T-helper 2 cell treated with Interferon-gamma antibody and Interleukin-4, amounts not matched to agents 5 μg/mL and 100 μg/mL, for 36 hours (primary cell): ENCODE measurements at regions not wholly inside any gene's neighbourhood (a gene's known extent, or its start where the extent isn't known, plus 50 kb on each side); places are given as distances from the start of the nearest gene placed in this dataset.
"Not testable (repeated sequence)": the region's sequence is repeated elsewhere in the genome, so short reads cannot be mapped to it uniquely, and the experiment has no call there.

ENCODE experiments used
- DNase-seq: peaks from one replicate; pipeline ENCODE4 v3.0.0; 2021; ENCODE audit warnings: low spot score
- H3K27ac Mint-ChIP-seq: one replicate; pipeline ENCODE4 v1.8.0; 2021; ENCODE audit warnings: mild to moderate bottlenecking, mixed read lengths
- H3K27me3 Mint-ChIP-seq: one replicate; pipeline ENCODE4 v1.8.0; 2021; ENCODE audit warnings: low read depth, mixed read lengths
- H3K36me3 Mint-ChIP-seq: one replicate; pipeline ENCODE4 v1.8.0; 2021; ENCODE audit warnings: low read depth, mixed read lengths
- H3K4me1 Mint-ChIP-seq: one replicate; pipeline ENCODE4 v1.8.0; 2021; ENCODE audit warnings: low read depth, mixed read lengths
- H3K4me3 Mint-ChIP-seq: one replicate; pipeline ENCODE4 v1.8.0; 2022; ENCODE audit warnings: mild to moderate bottlenecking, moderate library complexity, mixed read lengths
- H3K9me3 Mint-ChIP-seq: one replicate; pipeline ENCODE4 v1.8.0; 2021; ENCODE audit warnings: mixed read lengths

GRCh38 chr2:16345231-16345630, 320.4 kb downstream of the CYRIA start:
- not testable (repeated sequence) for H3K4me3 Mint-ChIP-seq, H3K4me1 Mint-ChIP-seq, H3K36me3 Mint-ChIP-seq, H3K27me3 Mint-ChIP-seq, H3K9me3 Mint-ChIP-seq, H3K27ac Mint-ChIP-seq, DNase-seq

- DNase-seq, result no peak
- H3K9me3 Mint-ChIP-seq, result peaks cover 6% of the 10 kb centered on the region
- H3K4me1 Mint-ChIP-seq, result no peaks in the 10 kb centered on the region
- H3K36me3 Mint-ChIP-seq, result no peaks in the 10 kb centered on the region
- no peaks in the 10 kb centered on the region for H3K27me3 Mint-ChIP-seq
- no peak overlapping the region for H3K27ac Mint-ChIP-seq
- no peak overlapping the region for H3K4me3 Mint-ChIP-seq
Measured at GRCh38 chr2:16339206-16339605, 326.4 kb downstream of the CYRIA start.

GRCh38 chr2:16338026-16338425, 327.6 kb downstream of the CYRIA start:
- no peak overlapping the region for H3K27ac Mint-ChIP-seq
- H3K27me3 Mint-ChIP-seq, result no peaks in the 10 kb centered on the region

GRCh38 chr2:16336916-16337315, 328.7 kb downstream of the CYRIA start:
- Mint-ChIP-seq H3K27me3 (no peaks in the 10 kb centered on the region), H3K27ac (no peak overlapping the region), H3K4me3 (no peak overlapping the region), H3K36me3 (no peaks in the 10 kb centered on the region), H3K9me3 (peaks cover 6% of the 10 kb centered on the region), H3K4me1 (no peaks in the 10 kb centered on the region)
- DNase-seq, result no peak

More at GRCh38 chr2:16338026-16338425, 327.6 kb downstream of the CYRIA start:
- Mint-ChIP-seq H3K36me3 (no peaks in the 10 kb centered on the region), H3K9me3 (peaks cover 6% of the 10 kb centered on the region), H3K4me1 (no peaks in the 10 kb centered on the region), H3K4me3 (no peak overlapping the region)
- DNase-seq, result no peak

GRCh38 chr2:16336491-16336890, 329.1 kb downstream of the CYRIA start:
- Mint-ChIP-seq H3K4me3 (no peak overlapping the region), H3K9me3 (peaks cover 6% of the 10 kb centered on the region), H3K36me3 (no peaks in the 10 kb centered on the region), H3K4me1 (no peaks in the 10 kb centered on the region), H3K27me3 (no peaks in the 10 kb centered on the region), H3K27ac (no peak overlapping the region)
- no peak for DNase-seq

GRCh38 chr2:16335947-16336346, 329.7 kb downstream of the CYRIA start:
- Mint-ChIP-seq H3K27me3 (no peaks in the 10 kb centered on the region), H3K4me3 (no peak overlapping the region), H3K27ac (no peak overlapping the region), H3K36me3 (no peaks in the 10 kb centered on the region), H3K9me3 (peaks cover 6% of the 10 kb centered on the region), H3K4me1 (no peaks in the 10 kb centered on the region)
- DNase-seq, result no peak

- Mint-ChIP-seq H3K27me3 (no peaks in the 10 kb centered on the region), H3K4me3 (no peak overlapping the region), H3K9me3 (peaks cover 6% of the 10 kb centered on the region), H3K4me1 (no peaks in the 10 kb centered on the region), H3K27ac (no peak overlapping the region), H3K36me3 (no peaks in the 10 kb centered on the region)
- DNase-seq, result no peak
Measured at GRCh38 chr2:16335604-16335930, 330.1 kb downstream of the CYRIA start.

GRCh38 chr2:16334886-16335603, 330.6 kb downstream of the CYRIA start:
- Mint-ChIP-seq H3K27me3 (no peaks in the 10 kb centered on the region), H3K36me3 (no peaks in the 10 kb centered on the region), H3K27ac (no peak overlapping the region), H3K9me3 (peaks cover 6% of the 10 kb centered on the region), H3K4me1 (no peaks in the 10 kb centered on the region), H3K4me3 (no peak overlapping the region)
- no peak for DNase-seq

GRCh38 chr2:16334366-16334765, 331.3 kb downstream of the CYRIA start:
- no peak overlapping the region for H3K4me3 Mint-ChIP-seq
- H3K36me3 Mint-ChIP-seq, result no peaks in the 10 kb centered on the region
- no peaks in the 10 kb centered on the region for H3K4me1 Mint-ChIP-seq
- H3K27me3 Mint-ChIP-seq, result no peaks in the 10 kb centered on the region
- no peak overlapping the region for H3K27ac Mint-ChIP-seq
- peaks cover under 1% of the 10 kb centered on the region for H3K9me3 Mint-ChIP-seq
- DNase-seq, result no peak

- DNase-seq, result no peak
- Mint-ChIP-seq H3K4me1 (no peaks in the 10 kb centered on the region), H3K4me3 (no peak overlapping the region), H3K27me3 (no peaks in the 10 kb centered on the region), H3K27ac (no peak overlapping the region), H3K36me3 (no peaks in the 10 kb centered on the region), H3K9me3 (no peaks in the 10 kb centered on the region)
Measured at GRCh38 chr2:16333681-16334080, 332.0 kb downstream of the CYRIA start.

- Mint-ChIP-seq H3K4me1 (no peaks in the 10 kb centered on the region), H3K4me3 (no peak overlapping the region), H3K27ac (no peak overlapping the region), H3K36me3 (no peaks in the 10 kb centered on the region), H3K9me3 (no peaks in the 10 kb centered on the region), H3K27me3 (no peaks in the 10 kb centered on the region)
- no peak for DNase-seq
Measured at GRCh38 chr2:16332681-16333557, 332.7 kb downstream of the CYRIA start.

GRCh38 chr2:16331772-16332171, 333.9 kb downstream of the CYRIA start:
- H3K27ac Mint-ChIP-seq, result no peak overlapping the region
- H3K36me3 Mint-ChIP-seq, result no peaks in the 10 kb centered on the region
- no peak for DNase-seq
- H3K4me3 Mint-ChIP-seq, result no peak overlapping the region
- no peaks in the 10 kb centered on the region for H3K27me3 Mint-ChIP-seq
- no peaks in the 10 kb centered on the region for H3K4me1 Mint-ChIP-seq
- H3K9me3 Mint-ChIP-seq, result no peaks in the 10 kb centered on the region

GRCh38 chr2:16330982-16331381, 334.7 kb downstream of the CYRIA start:
- Mint-ChIP-seq H3K36me3 (no peaks in the 10 kb centered on the region), H3K9me3 (no peaks in the 10 kb centered on the region), H3K27ac (no peak overlapping the region), H3K27me3 (no peaks in the 10 kb centered on the region), H3K4me3 (no peak overlapping the region), H3K4me1 (no peaks in the 10 kb centered on the region)
- no peak for DNase-seq

- H3K9me3 Mint-ChIP-seq, result no peaks in the 10 kb centered on the region
- H3K36me3 Mint-ChIP-seq, result no peaks in the 10 kb centered on the region
Measured at GRCh38 chr2:16330571-16330970, 335.1 kb downstream of the CYRIA start.

More at GRCh38 chr2:16330571-16330970, 335.1 kb downstream of the CYRIA start:
- no peaks in the 10 kb centered on the region for H3K27me3 Mint-ChIP-seq
- no peak overlapping the region for H3K27ac Mint-ChIP-seq
- DNase-seq, result no peak
- no peak overlapping the region for H3K4me3 Mint-ChIP-seq
- H3K4me1 Mint-ChIP-seq, result no peaks in the 10 kb centered on the region
